GM21786 (cell line): ENCODE measurements at regions not wholly inside any gene's neighbourhood (a gene's known extent, or its start where the extent isn't known, plus 50 kb on each side); places are given as distances from the start of the nearest gene placed in this dataset.

ENCODE experiments used
- ATAC-seq: cut with Tn5 transposase; IDR thresholded peaks from one replicate; pipeline ENCODE4 v1.9.1; 2021; ENCODE audit not compliant: unreplicated experiment

DNA sequence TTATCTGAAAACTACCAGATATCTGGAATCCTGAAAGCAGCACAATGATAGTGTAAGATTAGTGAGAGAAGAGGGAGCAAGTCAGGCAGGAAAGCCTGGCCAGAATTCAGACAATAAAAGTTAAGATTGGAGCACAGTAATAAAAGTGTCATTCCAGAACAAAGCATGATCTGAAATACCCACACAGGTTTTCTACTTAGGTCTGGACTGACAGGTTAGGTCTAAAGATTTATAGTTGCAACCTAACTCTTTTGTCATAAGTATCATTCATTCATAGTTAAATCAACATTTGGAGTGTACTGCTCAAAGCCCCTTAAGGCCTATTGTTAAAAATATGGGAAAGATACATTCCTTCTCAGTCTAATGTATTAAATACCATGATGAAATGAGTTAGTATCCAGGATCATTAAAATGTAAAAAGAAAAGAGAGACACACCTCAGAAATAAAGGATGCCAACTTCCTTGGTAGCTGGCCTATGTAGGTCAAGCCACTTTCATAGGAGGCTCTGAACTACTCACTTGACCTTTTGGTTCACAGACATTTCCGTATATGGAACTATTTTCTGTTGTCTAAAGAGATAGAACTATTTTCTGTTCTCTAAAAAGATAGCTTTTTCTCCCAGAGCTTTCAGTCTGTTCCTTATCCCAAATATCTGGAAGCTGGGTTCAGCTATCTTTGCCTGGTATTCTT, 105.2 kb downstream of the FAS start:
- ATAC-seq, result no peak

GRCh38 chr10:89093728-89094127, 103.1 kb downstream of the FAS start:
- ATAC-seq, result no peak

GRCh38 chr10:89092981-89093380, 102.4 kb downstream of the FAS start:
- ATAC-seq, result no peak

GRCh38 chr10:89092439-89092838, 101.8 kb downstream of the FAS start:
- ATAC-seq, result no peak

GRCh38 chr10:89091496-89091895, 100.9 kb downstream of the FAS start:
- no peak for ATAC-seq

DNA sequence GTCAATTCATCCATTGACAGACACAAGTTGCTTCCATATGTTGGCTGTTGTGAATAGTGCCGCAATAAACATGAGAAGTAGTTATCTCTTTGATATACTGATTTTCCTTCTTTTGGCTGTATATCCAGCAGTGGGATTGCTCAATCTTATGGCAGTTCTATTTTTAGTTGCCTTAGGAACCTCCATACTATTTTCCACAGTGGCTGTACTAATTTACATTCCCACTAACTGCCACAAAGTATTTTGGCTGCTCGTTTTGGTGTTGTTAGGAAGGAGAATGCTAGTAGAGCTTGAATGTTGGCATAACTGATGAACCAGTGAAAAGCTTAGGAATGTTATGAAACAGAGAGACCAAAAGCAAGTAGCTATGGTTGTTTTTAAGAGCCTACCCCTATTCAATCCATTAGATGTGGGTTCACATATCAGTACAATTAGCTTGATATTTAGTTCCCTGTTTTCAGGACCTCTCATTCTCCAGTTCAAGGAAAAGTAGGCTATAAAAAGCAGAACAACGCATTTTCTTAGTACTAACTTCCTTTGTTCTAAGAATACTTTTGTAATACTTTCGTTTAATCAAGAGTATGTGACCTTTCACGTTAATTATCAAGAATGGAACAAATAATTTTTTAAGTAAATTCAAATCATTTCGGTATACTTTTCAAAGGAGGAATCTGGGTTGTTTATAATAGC, 100.3 kb downstream of the FAS start:
- no peak for ATAC-seq

DNA sequence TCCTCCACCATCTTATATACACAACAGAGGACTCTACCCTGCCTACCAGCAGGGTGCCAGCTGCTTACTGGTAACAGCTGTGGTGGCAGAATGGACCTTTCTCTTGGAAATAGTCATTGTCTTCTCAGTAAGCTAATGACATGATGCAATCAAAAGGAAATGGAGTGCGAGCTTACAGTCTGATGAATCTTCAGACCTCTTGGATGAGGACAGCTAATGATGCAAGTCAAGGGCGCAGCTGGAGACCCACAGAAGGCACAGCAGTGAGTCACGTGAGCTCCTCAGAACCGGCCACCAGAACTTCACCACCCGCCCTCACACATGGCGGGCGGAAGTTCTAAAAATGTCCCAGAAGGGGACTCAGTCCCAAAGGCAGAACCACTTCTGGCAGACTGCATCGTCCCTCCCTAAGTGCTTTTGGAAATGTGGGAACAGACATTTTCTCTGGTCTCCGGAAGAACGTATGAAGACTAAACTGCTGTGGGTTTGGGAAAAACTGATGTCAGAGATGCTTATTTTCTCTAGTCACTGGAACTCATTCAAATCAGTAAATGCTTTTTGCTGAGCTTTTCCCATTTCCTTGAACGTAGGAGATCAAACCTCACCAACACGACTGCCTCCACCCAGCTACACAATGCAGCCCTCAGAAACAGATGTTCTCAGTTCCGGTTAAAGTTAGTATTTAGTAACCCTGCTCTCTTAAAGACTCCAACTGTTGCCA, 96.4 kb downstream of the FAS start:
- ATAC-seq, result no peak

DNA sequence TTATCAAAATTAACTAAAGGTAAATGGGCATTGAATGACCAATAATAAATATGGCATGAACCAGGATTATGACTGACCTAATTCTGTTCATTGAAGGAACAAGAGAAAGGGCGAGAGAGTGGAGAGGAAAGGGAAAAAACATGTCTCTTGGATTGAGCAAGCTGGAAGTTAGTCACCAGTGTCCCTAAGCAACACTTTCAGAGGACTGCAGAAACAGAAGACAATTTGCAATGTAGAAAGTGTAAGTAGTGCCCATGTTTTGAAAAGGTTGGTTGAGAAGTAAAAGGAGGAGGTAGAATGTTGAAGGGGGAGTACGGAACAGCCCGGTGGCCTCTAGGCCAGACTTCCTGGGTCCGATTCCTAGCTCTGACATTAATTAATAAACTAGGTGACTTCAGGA, 94.6 kb downstream of the FAS start:
- ATAC-seq, result no peak

- no peak for ATAC-seq
Measured at GRCh38 chr10:89082086-89082485, 91.5 kb downstream of the FAS start.

- ATAC-seq, result no peak
Measured at GRCh38 chr10:89080660-89081059, 90.1 kb downstream of the FAS start.

GRCh38 chr10:89079961-89080360, 89.4 kb downstream of the FAS start:
- ATAC-seq, result no peak

DNA sequence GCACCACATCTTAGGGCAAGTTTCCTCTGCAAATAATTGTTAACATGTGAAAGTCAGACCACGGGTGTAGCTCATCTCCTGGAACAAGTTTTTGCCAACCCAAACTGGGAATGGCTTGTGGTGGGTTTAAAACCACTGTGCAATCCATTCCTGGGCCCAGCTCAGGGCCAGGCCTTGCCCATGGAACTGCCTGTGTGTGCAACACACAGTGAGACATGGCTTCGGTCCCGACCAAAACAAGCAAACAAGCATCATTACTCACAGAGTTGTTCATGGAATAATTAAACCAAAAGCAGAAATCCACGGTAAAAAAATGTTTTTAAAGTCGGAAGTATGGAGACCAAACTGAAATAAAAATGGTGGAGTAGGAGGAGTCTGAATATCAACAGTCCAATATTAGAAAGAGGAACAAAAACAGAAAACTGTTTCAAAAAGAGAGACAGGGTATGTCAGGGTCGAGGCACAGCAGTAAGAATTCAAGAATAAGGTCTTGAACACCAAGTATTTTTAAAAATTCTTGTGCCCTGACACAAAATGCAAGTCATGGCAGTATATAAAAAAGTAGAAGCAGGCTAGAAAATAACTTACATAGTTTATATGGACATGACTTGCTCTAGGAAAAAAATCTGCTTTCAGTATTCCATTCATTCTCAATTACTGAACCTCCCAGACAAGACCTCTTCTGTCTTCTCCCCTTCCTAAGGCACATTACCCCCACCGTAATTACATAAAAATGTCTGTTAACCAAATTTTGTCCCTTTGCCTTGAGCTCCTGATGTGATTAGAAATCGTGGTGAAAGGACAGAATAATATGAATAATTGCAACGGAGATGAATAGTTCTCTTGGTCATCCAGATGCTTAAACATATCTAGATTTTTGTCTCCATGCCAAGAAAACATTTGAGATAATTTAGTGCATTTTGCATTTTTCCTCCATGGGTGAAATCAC, 88.4 kb downstream of the FAS start:
- ATAC-seq, result no peak

GRCh38 chr10:89076120-89076519, 85.5 kb downstream of the FAS start:
- no peak for ATAC-seq

- no peak for ATAC-seq
Measured at GRCh38 chr10:89075631-89076030, 85.0 kb downstream of the FAS start.

DNA sequence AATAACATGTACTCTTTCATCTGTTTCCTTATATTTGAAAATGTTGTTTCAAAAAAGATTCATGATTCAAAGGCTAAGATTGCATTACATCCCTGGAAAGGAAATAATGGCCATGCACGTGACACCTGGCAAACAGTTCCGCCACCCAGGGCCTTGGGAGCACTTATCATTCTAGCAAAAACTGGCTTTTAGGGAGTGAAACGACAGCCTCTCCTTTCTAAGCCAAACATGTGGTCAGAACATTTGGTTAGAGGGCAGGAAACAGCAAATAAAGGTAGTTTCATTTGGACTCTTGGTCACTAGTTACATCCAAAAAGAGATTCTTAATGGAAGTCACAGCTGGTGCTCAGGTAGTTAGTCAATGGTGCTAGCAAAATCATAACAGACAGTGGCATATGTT, 83.5 kb downstream of the FAS start:
- no peak for ATAC-seq

- no peak for ATAC-seq
Measured at GRCh38 chr10:89073719-89074118, 83.1 kb downstream of the FAS start.

GRCh38 chr10:89069589-89069988, 79.0 kb downstream of the FAS start:
- no peak for ATAC-seq
